Nephron (organoid): ENCODE measurements at regions not wholly inside any gene's neighbourhood (a gene's known extent, or its start where the extent isn't known, plus 50 kb on each side); places are given as distances from the start of the nearest gene placed in this dataset.

Source experiments
- H3K27ac Mint-ChIP-seq, 3 experiments: 2 replicates each; pipeline ENCODE4 v1.8.0; 2020; ENCODE audit warnings: mixed read lengths in 3 of 3, mild to moderate bottlenecking in 2 of 3, moderate library complexity in 1 of 3
- H3K27me3 Mint-ChIP-seq: 2 replicates; pipeline ENCODE4 v1.8.0; 2021; ENCODE audit warnings: low read depth, mild to moderate bottlenecking, moderate library complexity, mixed read lengths
- H3K36me3 Mint-ChIP-seq: 2 replicates; pipeline ENCODE4 v1.8.0; 2020; ENCODE audit warnings: low read depth, mixed read lengths
- H3K4me1 Mint-ChIP-seq: 2 replicates; pipeline ENCODE4 v1.8.0; 2020; ENCODE audit warnings: mixed read lengths
- H3K4me3 Mint-ChIP-seq, 3 experiments: 2 replicates each; pipeline ENCODE4 v1.8.0; 2020; ENCODE audit warnings: mild to moderate bottlenecking in 3 of 3, mixed read lengths in 3 of 3, moderate library complexity in 2 of 3
- H3K9me3 Mint-ChIP-seq: 2 replicates; pipeline ENCODE4 v1.8.0; 2020; ENCODE audit warnings: mixed read lengths
- TF ChIP-seq, protein P1 (sequence below), 3 experiments: fragments of 200-600 bp; sonication (generic); IDR thresholded peaks; one replicate each; pipeline ENCODE4 v1.5.0; 2021; ENCODE audit warnings: antibody characterized with exemption in 3 of 3; ENCODE audit not compliant: unreplicated experiment in 3 of 3

DNA sequence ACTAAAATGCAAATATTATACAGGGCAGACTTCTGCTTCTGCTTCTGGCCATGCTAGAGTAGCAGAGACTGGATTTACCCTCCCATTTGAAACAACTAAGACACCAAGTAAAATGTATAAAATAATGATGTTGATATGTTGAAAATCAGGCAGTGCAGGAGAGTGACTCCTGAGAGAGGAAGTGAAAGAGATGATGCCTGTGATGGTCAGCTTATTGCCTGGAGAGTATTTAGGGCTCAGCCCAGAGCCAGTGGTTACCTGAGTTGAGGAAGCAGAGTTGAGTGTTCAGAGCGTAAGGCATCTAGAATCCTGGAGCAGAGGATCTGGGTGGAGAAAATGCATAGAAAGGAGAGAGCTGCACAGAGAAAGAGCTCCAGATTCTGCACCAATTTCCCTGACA is 131.8 kb upstream of the C14orf180 start:
- Mint-ChIP-seq H3K27ac (no peak overlapping the region), H3K27me3 (peaks cover 49% of the 10 kb centered on the region), H3K4me3 (no peak overlapping the region), H3K36me3 (peaks cover 4% of the 10 kb centered on the region), H3K9me3 (peaks cover 34% of the 10 kb centered on the region), H3K4me1 (no peaks in the 10 kb centered on the region)
- TF ChIP-seq, protein P1, sequence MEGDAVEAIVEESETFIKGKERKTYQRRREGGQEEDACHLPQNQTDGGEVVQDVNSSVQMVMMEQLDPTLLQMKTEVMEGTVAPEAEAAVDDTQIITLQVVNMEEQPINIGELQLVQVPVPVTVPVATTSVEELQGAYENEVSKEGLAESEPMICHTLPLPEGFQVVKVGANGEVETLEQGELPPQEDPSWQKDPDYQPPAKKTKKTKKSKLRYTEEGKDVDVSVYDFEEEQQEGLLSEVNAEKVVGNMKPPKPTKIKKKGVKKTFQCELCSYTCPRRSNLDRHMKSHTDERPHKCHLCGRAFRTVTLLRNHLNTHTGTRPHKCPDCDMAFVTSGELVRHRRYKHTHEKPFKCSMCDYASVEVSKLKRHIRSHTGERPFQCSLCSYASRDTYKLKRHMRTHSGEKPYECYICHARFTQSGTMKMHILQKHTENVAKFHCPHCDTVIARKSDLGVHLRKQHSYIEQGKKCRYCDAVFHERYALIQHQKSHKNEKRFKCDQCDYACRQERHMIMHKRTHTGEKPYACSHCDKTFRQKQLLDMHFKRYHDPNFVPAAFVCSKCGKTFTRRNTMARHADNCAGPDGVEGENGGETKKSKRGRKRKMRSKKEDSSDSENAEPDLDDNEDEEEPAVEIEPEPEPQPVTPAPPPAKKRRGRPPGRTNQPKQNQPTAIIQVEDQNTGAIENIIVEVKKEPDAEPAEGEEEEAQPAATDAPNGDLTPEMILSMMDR (IDR thresholded peaks at IDR 0.05; ENCODE audit: unreplicated experiment in 3 of 3) = no peak

DNA sequence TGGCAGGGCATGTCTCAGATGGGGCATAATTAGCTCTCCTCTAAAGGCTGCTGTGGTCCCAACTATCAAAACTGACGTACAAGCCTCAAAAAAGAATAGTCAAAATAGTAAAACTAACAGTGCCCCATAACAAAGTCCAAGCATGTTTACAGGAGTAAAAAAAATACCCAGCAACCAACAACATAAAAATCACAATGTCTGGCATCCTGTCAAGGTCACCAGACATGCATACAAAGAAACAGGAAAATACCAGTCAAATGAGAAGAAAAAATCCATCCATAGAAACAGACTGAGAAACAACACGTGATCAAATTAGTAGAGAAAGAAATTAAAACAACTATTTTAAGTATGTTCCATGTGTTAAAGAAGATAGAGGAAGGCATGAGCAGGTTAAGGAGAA is 131.2 kb upstream of the C14orf180 start:
- H3K27me3 Mint-ChIP-seq = peaks cover 53% of the 10 kb centered on the region
- peaks cover 37% of the 10 kb centered on the region for H3K9me3 Mint-ChIP-seq
- H3K27ac Mint-ChIP-seq = no peak overlapping the region
- peaks cover 4% of the 10 kb centered on the region for H3K36me3 Mint-ChIP-seq
- no peaks in the 10 kb centered on the region for H3K4me1 Mint-ChIP-seq
- no peak overlapping the region for H3K4me3 Mint-ChIP-seq
- TF ChIP-seq, protein P1 (IDR thresholded peaks at IDR 0.05; ENCODE audit: unreplicated experiment in 3 of 3) = no peak

DNA sequence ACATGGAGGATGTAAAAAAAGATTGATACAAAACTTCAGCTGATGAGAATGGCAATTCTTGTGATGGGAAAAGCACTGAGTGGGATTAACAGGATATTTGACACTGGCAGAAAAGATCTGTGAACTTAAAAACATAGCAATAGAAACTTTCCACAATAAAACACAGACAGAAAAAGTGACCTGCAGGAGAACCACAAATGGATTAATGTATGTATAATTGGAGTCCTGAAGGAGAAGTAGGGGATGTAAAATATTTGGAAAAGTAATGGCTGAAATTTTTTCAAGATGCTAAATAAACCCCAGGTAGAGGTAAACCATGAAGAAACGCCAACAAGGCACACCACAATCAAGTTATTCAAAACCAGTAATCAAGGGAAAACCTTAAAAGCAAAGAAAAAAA is 130.8 kb upstream of the C14orf180 start:
- Mint-ChIP-seq H3K4me3 (no peak overlapping the region), H3K4me1 (no peaks in the 10 kb centered on the region), H3K27me3 (peaks cover 53% of the 10 kb centered on the region), H3K9me3 (peaks cover 37% of the 10 kb centered on the region), H3K36me3 (peaks cover 4% of the 10 kb centered on the region), H3K27ac (no peak overlapping the region)
- TF ChIP-seq, protein P1 (IDR thresholded peaks at IDR 0.05; ENCODE audit: unreplicated experiment in 3 of 3) = no peak

DNA sequence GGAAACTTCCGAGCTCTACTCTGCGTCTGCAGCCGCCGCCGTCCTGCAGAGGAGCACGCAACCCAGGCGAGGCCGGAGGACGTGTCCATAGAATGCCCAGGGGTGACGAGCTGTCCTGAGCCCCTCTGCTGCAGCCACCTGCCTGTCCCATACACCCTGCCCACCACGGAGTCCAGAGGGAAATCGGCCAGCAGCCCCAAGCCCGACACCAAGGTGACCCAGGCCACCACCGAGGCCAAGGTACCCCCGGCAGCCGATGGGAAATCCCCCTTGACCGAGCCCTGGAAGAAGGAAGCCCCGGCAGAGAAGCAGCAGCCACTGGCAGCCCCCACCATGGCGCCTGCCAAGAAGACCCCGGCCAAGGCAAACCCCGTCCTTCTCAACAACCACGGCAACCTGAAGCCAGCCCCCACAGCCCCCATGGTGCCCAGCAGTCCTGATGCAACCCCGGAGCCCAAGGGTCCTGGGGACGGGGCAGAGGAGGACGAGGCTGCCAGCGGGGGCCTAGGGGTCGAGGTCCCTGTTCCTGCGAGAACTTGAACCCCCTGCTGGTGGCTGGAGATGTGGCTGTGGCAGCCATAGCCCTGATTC is 128.7 kb upstream of the C14orf180 start:
- no peak overlapping the region for H3K27ac Mint-ChIP-seq
- peaks cover 37% of the 10 kb centered on the region for H3K9me3 Mint-ChIP-seq

GRCh38 chr14:104451474-104451873 is 128.1 kb upstream of the C14orf180 start:
- H3K36me3 Mint-ChIP-seq = peaks cover 4% of the 10 kb centered on the region
- no peak overlapping the region for H3K27ac Mint-ChIP-seq
- H3K27me3 Mint-ChIP-seq = peaks cover 62% of the 10 kb centered on the region
- no peaks in the 10 kb centered on the region for H3K4me1 Mint-ChIP-seq
- H3K4me3 Mint-ChIP-seq = no peak overlapping the region
- H3K9me3 Mint-ChIP-seq = peaks cover 37% of the 10 kb centered on the region
- TF ChIP-seq, protein P1 (IDR thresholded peaks at IDR 0.05; ENCODE audit: unreplicated experiment in 3 of 3) = no peak

More for the DNA sequence above, 128.7 kb upstream of the C14orf180 start:
- Mint-ChIP-seq H3K4me3 (no peak overlapping the region), H3K27me3 (peaks cover 59% of the 10 kb centered on the region), H3K36me3 (peaks cover 4% of the 10 kb centered on the region), H3K4me1 (no peaks in the 10 kb centered on the region)
- TF ChIP-seq, protein P1 (IDR thresholded peaks at IDR 0.05; ENCODE audit: unreplicated experiment in 3 of 3) = no peak

GRCh38 chr14:104458845-104459244 is 120.7 kb upstream of the C14orf180 start:
- no peak overlapping the region for H3K27ac Mint-ChIP-seq
- TF ChIP-seq, protein P1 (IDR thresholded peaks at IDR 0.05; ENCODE audit: unreplicated experiment in 3 of 3) = no peak
- no peaks in the 10 kb centered on the region for H3K36me3 Mint-ChIP-seq
- peak overlapping the region in 1 of 3 experiments; percentile 12 for H3K4me3 Mint-ChIP-seq
- H3K4me1 Mint-ChIP-seq = peaks cover 15% of the 10 kb centered on the region
- peaks cover 82% of the 10 kb centered on the region for H3K27me3 Mint-ChIP-seq
- H3K9me3 Mint-ChIP-seq = peaks cover 5% of the 10 kb centered on the region
